GM10266 (cell line): ENCODE measurements at regions not wholly inside any gene's neighbourhood (a gene's known extent, or its start where the extent isn't known, plus 50 kb on each side); places are given as distances from the start of the nearest gene placed in this dataset.

Experiments
- DNase-seq: peaks from one replicate; pipeline ENCODE4 v3.0.0; 2012; ENCODE audit errors: extremely low spot score
- CTCF ChIP-seq: IDR thresholded peaks from 2 replicates; pipeline ENCODE4 v1.5.1; 2012; ENCODE audit warnings: mild to moderate bottlenecking, low read depth; ENCODE audit not compliant: control insufficient read depth, insufficient read depth; ENCODE audit errors: missing control alignments

GRCh38 chr3:157840564-157840963 lies 265.7 kb downstream of the SHOX2 start:
- TF ChIP-seq CTCF, result no peak
- DNase-seq, result no peak

GRCh38 chr3:157838457-157838856 lies 267.8 kb downstream of the SHOX2 start:
- no peak for TF ChIP-seq CTCF
- DNase-seq, result no peak

- no peak for TF ChIP-seq CTCF
- no peak for DNase-seq
Observed at GRCh38 chr3:157837336-157837735, 268.9 kb downstream of the SHOX2 start.

- TF ChIP-seq CTCF, result no peak
- DNase-seq, result no peak
Observed at GRCh38 chr3:157836022-157836421, 270.2 kb downstream of the SHOX2 start.

GRCh38 chr3:157832588-157832987 lies 273.6 kb downstream of the SHOX2 start:
- no peak for DNase-seq
- TF ChIP-seq CTCF, result no peak

- DNase-seq, result no peak
- TF ChIP-seq CTCF, result no peak
Observed at GRCh38 chr3:157830556-157831236, 275.5 kb downstream of the SHOX2 start.

GRCh38 chr3:157829786-157830185 lies 276.4 kb downstream of the SHOX2 start:
- no peak for TF ChIP-seq CTCF
- DNase-seq, result no peak
